MCF 10A (cell line): ENCODE measurements at regions not wholly inside any gene's neighbourhood (a gene's known extent, or its start where the extent isn't known, plus 50 kb on each side); places are given as distances from the start of the nearest gene placed in this dataset.

ENCODE experiments used
- BruUV-seq: library from RNA; stranded (reverse); fragments of 400-500 nt; replicated peaks from 2 replicates; lab custom pipeline; 2021; lab: Mats Ljungman, UMichigan
- CTCF ChIA-PET: fragments of 300-600 bp; sonication (Branson Sonifier 250); formaldehyde crosslinking; extraction: SDS; loops from one replicate; lab custom pipeline; 2021; ENCODE audit warnings: antibody characterized with exemption, inconsistent platforms; lab: Yijun Ruan, JAX
- POLR2A ChIA-PET: fragments of 300-600, 350-650 bp; sonication (Branson Sonifier 250); formaldehyde crosslinking; extraction: SDS; loops from one replicate; lab custom pipeline; 2020; ENCODE audit warnings: antibody characterized with exemption, inconsistent platforms; lab: Yijun Ruan, JAX
- DNase-seq: peaks from one replicate; pipeline ENCODE4 v3.0.0-alpha.2; 2018; ENCODE audit not compliant: unreplicated experiment
- H3K27ac Mint-ChIP-seq: one replicate; pipeline ENCODE4 v1.8.0; 2022; ENCODE audit warnings: mild to moderate bottlenecking, low read depth, mixed read lengths; ENCODE audit not compliant: unreplicated experiment
- H3K27me3 Mint-ChIP-seq: one replicate; pipeline ENCODE4 v1.8.0; 2022; ENCODE audit warnings: mixed read lengths; ENCODE audit not compliant: insufficient read depth, unreplicated experiment
- H3K36me3 Mint-ChIP-seq: one replicate; pipeline ENCODE4 v1.8.0; 2022; ENCODE audit warnings: mild to moderate bottlenecking, moderate library complexity, mixed read lengths; ENCODE audit not compliant: insufficient read depth, unreplicated experiment
- H3K4me1 Mint-ChIP-seq: one replicate; pipeline ENCODE4 v1.8.0; 2022; ENCODE audit warnings: mixed read lengths; ENCODE audit not compliant: insufficient read depth, unreplicated experiment
- H3K4me3 Mint-ChIP-seq: one replicate; pipeline ENCODE4 v1.8.0; 2022; ENCODE audit warnings: mild to moderate bottlenecking, moderate library complexity, mixed read lengths; ENCODE audit not compliant: unreplicated experiment
- H3K9me3 Mint-ChIP-seq: one replicate; pipeline ENCODE4 v1.8.0; 2022; ENCODE audit warnings: mixed read lengths; ENCODE audit not compliant: unreplicated experiment
- intact Hi-C: fragments of 100-400 bp; cut with micrococcal nuclease; formaldehyde crosslinking; loops from 2 replicates; pipeline ENCODE4 v1.14.1; 2022
- TF ChIP-seq, protein P1 (sequence below): fragments of 200-600 bp; IDR thresholded peaks from one replicate; pipeline ENCODE4 v1.8.0; 2022; ENCODE audit warnings: antibody characterized with exemption, mild to moderate bottlenecking; ENCODE audit not compliant: unreplicated experiment

DNA sequence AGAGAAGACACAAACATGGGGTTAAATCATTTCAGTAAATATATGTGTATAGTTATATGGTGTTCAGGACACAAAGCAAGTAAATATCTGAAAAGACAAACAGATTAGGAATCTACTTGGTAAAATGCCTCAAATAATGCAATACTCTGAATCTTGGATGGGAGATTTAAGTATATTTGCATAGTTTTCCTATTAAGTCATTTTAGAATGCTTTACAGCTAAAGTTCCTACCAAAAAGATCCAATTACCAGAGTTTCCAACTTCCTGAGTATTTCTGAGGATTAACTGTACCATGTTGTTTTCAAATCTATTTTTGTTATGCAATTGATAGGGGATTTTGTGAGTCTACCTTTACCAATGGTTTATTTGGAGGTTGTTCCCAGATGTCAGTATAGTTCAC is 424.4 kb upstream of the CCDC179 start:
- no TSS peak for BruUV-seq
- H3K9me3 Mint-ChIP-seq = no peaks in the 10 kb centered on the region
- ChIA-PET POLR2A (no interaction called here), CTCF (no interaction called here)
- DNase-seq = no peak
- no peak overlapping the region for H3K27ac Mint-ChIP-seq
- intact Hi-C loops = no loop called here
- no peak overlapping the region for H3K4me3 Mint-ChIP-seq
- H3K4me1 Mint-ChIP-seq = no peaks in the 10 kb centered on the region
- TF ChIP-seq, protein P1, sequence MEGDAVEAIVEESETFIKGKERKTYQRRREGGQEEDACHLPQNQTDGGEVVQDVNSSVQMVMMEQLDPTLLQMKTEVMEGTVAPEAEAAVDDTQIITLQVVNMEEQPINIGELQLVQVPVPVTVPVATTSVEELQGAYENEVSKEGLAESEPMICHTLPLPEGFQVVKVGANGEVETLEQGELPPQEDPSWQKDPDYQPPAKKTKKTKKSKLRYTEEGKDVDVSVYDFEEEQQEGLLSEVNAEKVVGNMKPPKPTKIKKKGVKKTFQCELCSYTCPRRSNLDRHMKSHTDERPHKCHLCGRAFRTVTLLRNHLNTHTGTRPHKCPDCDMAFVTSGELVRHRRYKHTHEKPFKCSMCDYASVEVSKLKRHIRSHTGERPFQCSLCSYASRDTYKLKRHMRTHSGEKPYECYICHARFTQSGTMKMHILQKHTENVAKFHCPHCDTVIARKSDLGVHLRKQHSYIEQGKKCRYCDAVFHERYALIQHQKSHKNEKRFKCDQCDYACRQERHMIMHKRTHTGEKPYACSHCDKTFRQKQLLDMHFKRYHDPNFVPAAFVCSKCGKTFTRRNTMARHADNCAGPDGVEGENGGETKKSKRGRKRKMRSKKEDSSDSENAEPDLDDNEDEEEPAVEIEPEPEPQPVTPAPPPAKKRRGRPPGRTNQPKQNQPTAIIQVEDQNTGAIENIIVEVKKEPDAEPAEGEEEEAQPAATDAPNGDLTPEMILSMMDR = no peak
- no peaks in the 10 kb centered on the region for H3K27me3 Mint-ChIP-seq
- H3K36me3 Mint-ChIP-seq = no peaks in the 10 kb centered on the region

DNA sequence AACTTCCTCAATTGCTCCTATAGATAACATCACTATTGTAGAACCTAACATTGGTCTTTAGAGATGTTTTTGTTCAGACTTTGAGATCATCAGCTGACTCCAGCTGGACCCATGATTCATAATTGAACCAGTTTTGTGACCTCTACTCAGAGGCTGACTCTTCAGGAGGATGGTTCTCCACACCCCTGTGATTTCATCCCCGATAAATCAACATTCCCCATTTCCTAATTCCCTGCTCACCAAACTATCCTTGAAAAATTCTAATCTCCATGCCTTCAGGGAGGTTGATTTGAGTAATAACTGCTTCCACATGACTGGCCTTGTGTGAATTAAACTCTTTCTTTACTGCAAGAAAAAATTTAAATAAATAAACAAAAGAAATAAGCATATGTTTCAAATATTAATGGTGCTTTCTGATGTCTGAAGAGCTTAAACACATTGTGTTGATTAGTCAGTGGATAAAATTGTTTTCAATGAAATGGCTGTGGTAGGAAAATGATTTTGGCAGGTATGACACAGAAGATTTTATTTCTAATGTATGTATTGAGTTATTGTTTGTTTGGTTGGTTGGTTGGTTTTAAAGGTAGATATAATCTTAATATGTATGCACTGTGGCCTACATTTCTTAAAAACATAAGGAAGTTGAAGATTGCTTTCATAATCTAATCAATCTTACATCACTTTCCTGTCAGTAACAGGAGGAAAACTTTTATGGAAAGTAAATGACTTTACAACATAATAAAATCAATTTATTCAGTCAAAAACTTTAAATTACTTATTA is 427.9 kb upstream of the CCDC179 start:
- Mint-ChIP-seq H3K27me3 (no peaks in the 10 kb centered on the region), H3K27ac (no peak overlapping the region), H3K9me3 (peaks cover 7% of the 10 kb centered on the region), H3K4me1 (no peaks in the 10 kb centered on the region), H3K4me3 (no peak overlapping the region), H3K36me3 (no peaks in the 10 kb centered on the region)
- CTCF ChIA-PET = no interaction called here
- DNase-seq = no peak
- POLR2A ChIA-PET = no interaction called here
- TF ChIP-seq, protein P1 = no peak
- BruUV-seq = no TSS peak
- intact Hi-C loops = no loop called here

DNA sequence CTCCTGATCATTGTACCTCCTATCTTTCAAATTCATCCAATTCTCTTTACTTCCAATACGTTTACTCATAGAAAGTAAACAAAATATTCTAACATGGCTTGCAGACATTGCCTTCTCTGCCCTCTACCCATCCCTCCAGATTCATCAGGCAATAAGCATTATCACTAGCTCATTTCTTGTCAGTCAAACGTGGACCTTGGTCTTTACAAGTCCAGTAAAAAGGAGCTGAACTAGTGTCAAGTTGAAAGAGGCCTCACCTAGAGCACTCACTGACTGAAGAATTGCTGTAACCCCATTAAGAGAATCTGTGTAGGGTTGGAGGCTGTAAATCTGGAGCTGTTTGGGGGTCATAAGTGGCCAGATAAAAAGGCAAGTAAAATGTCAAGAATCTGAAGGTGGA is 435.0 kb upstream of the CCDC179 start:
- POLR2A ChIA-PET = no interaction called here
- H3K27me3 Mint-ChIP-seq = no peaks in the 10 kb centered on the region
- no TSS peak for BruUV-seq

DNA sequence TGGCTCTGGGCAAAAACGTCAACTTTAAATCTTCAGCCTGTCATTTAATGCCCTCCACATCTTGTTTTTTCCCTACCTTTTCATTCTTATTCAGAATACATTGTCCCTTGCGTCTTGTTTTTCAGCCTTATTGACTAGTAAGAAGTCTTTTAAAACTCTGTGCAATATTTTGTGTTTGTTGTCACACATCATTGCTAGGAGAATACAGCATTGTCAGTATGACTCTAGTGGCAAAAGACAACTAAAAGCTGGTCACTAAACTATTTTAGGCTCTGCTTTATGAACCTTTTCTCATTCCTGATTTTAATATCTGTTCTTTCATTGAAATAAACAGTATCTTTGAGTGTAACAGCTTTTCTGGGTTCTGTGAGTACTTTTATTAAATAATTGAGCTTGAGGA is 447.8 kb upstream of the CCDC179 start:
- Mint-ChIP-seq H3K9me3 (peaks cover 33% of the 10 kb centered on the region), H3K4me3 (no peak overlapping the region), H3K27me3 (no peaks in the 10 kb centered on the region), H3K4me1 (no peaks in the 10 kb centered on the region), H3K27ac (no peak overlapping the region), H3K36me3 (no peaks in the 10 kb centered on the region)
- CTCF ChIA-PET = no interaction called here
- BruUV-seq = no TSS peak
- intact Hi-C loops = no loop called here
- DNase-seq = no peak
- TF ChIP-seq, protein P1 = no peak
- POLR2A ChIA-PET = no interaction called here

More for the DNA sequence above, 435.0 kb upstream of the CCDC179 start:
- H3K4me1 Mint-ChIP-seq = no peaks in the 10 kb centered on the region
- DNase-seq = no peak
- no peaks in the 10 kb centered on the region for H3K36me3 Mint-ChIP-seq
- H3K9me3 Mint-ChIP-seq = peaks cover 17% of the 10 kb centered on the region
- CTCF ChIA-PET = no interaction called here
- intact Hi-C loops = no loop called here
- H3K4me3 Mint-ChIP-seq = no peak overlapping the region
- TF ChIP-seq, protein P1 = no peak
- no peak overlapping the region for H3K27ac Mint-ChIP-seq
